Nucleus accumbens (tissue), 56 donors: ENCODE measurements at regions not wholly inside any gene's neighbourhood (a gene's known extent, or its start where the extent isn't known, plus 50 kb on each side); places are given as distances from the start of the nearest gene placed in this dataset.
"Not testable (repeated sequence)": the region's sequence is repeated elsewhere in the genome, so short reads cannot be mapped to it uniquely, and the experiment has no call there.

ENCODE experiments used
- DNase-seq, 56 donors: peaks; one replicate each; lab custom pipeline; 2025; lab: John Stamatoyannopoulos, UW

DNA sequence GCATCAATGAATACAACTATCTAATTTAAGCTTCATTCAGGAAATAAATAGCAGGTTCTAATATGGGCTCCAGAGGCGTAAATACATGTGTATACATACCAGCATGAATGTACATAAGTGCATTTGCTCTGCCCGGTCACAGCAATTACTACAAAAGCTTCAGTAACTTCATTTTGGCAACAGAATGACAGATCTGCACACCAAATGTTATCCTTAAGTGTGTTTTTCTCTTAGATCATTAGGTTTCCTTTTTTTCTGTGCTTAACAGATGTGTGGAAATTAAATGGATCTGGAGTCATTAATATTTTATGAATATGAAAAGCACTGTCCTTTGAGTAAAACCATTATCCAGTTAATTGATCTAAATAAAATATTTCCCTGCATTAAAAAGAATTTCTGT is 159.0 kb upstream of the MEOX2 start:
- no peak for DNase-seq

DNA sequence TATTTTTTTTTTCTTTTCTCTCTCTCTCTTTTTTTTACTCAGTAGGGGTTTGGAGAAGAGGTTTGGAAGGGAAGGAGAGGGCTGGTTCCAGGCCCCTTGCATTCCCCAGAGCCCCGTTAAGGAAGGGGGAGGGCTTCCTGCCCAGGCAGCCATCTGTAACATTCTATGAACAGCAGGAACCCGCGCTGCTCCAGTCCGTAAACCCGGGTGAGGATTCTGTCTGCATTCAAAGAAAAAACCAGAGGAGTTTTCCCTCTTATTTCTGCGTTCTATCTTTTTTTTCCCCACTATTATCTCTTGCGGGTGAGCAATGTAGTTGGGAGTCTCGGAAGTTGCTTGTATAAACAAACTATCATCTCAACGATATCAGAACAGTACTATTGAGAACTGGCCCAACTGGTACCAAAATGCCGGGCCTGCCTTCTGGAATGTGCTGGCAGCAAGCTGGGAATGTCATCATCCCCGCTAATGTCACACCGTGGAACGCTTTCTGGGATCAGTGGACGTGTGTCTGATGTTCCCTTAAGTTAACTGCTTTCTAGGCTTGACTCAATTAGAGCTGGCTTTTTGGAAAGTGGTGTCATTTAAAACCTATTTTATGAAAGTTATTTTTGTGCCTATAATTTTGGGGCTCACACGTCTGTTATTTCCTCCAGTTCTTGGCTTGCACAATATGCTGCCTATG is 153.1 kb upstream of the MEOX2 start:
- peak in 2 of 56 donors; percentile 1 to 7 for DNase-seq

- no peak for DNase-seq
Observed at GRCh38 chr7:15838265-15838664, 151.8 kb upstream of the MEOX2 start.

GRCh38 chr7:15837306-15837950 is 150.9 kb upstream of the MEOX2 start:
- no peak for DNase-seq

- DNase-seq = no peak
Observed at GRCh38 chr7:15836651-15837050, 150.2 kb upstream of the MEOX2 start.

DNA sequence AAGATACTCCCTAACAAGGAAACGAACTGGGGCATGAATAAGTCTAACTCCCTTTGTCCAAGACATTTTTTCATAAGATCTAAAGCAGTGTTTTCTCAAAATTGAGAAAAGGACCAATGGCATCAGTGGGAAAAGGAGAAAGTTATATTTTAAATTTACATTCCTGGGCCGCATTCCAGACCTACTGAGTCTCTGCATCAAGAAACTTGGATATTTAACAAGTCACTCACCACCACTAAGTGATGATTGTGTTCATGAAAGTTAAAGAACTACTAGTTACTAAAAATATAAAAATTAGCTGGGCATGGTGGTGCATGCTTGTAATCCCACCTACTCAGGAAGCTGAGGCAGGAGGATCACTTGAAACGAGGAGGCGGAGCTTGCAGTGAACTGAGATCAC is 149.6 kb upstream of the MEOX2 start:
- DNase-seq = no peak

- DNase-seq = no peak
Observed at GRCh38 chr7:15834446-15834845, 148.0 kb upstream of the MEOX2 start.

DNA sequence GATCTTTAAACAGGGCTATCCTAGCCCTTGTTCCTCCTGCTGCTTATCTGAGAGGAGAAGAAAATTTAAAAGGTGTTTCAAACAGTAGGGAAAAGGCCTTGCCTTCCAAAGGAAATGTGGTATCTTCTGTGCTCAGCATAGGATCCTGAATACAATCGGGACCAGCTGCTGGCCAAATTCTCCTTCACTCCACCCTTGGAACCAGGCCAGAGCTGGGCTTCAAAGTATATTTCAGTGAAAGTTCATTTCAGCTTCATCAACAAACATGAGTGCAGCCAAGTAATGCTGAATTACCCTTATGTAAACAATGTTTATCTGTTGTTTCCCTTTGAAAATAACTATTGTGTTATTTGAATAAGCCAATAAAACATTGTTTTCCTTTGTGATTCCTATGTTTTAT is 146.5 kb upstream of the MEOX2 start:
- DNase-seq = no peak

- no peak for DNase-seq
Observed at GRCh38 chr7:15831606-15832005, 145.1 kb upstream of the MEOX2 start.

GRCh38 chr7:15829691-15830090 is 143.2 kb upstream of the MEOX2 start:
- no peak for DNase-seq

DNA sequence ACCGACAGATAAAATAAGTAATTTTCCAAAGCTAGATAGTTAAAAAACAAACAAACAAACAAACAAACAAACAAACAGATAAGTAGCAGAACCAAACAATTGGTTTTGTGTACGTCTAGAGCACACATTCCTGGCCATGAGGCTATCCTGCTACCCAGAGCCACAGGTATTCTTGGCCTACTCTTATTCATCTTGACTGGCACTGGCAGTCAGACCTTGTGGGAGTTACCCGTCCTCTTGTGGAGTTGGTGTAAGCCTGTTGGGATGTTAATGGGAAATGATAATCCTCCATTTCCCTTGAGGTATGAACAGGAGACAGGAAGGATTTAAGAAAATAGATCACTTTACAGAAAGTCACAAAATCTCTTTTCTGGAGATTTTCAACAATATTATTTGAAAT is 142.4 kb upstream of the MEOX2 start:
- DNase-seq = no peak

GRCh38 chr7:15821484-15822427 is 135.3 kb upstream of the MEOX2 start:
- DNase-seq = no peak

GRCh38 chr7:15820319-15820718 is 133.8 kb upstream of the MEOX2 start:
- no peak for DNase-seq

- DNase-seq = no peak
Observed at GRCh38 chr7:15816835-15817426, 130.4 kb upstream of the MEOX2 start.

DNA sequence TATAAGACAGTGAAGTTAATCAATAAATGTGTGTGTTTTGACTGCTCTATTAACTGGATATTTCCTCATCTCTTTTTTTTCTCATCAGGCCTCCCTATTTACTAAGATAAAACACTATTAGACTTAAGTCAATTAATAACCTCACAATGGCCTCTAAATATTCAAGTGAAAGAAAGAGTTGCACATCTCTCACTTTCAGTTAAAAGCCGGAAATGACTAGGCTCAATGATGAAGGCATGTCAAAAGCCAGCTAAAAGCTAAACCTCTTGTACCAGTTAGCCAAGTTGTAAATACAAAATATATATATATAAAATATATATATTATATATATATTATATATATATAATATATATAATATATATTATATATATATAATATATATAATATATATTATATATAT is 127.0 kb upstream of the MEOX2 start:
- no peak for DNase-seq

GRCh38 chr7:15810383-15810782 is 123.9 kb upstream of the MEOX2 start:
- DNase-seq = not testable (repeated sequence)

- DNase-seq = not testable (repeated sequence)
Observed at GRCh38 chr7:15809936-15810335, 123.5 kb upstream of the MEOX2 start.

DNA sequence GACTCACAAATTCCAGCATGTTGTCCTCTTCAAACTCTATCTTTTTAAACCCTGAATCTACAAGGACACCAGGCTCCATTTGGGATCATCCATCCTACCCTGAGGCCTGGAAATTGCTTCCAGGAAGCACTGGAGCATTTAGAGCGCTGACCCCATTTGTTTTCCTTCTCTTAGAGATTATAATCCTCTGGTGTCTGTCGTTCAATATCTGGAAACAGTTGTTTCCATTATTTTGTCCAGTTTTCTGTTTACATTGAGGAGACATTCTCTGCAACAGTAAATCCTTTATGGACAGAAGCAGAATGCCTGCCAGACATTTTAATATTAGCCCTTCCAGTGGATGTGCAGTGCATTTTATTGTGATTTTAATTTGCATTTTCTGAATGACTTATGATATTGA is 119.4 kb upstream of the MEOX2 start:
- no peak for DNase-seq

DNA sequence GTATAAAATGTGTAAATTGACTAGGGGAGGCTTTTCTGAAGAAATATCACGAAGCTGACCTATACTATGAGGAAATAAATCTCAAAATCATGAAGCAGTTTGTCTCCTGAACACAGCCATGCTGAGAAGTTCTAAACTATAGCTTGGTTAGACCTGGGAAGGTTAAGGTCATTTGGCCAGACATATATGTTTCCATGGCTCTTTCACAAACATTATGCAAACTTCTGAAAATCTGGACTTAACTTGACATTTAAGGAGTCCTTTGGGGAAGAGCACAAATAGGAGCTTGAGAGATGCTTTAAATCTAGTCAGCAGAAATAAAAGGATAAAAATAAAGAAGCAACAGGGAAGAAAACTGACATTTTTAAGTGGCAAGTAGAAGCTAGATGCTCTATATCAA is 115.9 kb upstream of the MEOX2 start:
- DNase-seq = no peak

GRCh38 chr7:15801551-15801950 is 115.1 kb upstream of the MEOX2 start:
- DNase-seq = no peak

GRCh38 chr7:15801041-15801440 is 114.6 kb upstream of the MEOX2 start:
- DNase-seq = no peak
